ENCODE measurements at regions not wholly inside any gene's neighbourhood (a gene's known extent, or its start where the extent isn't known, plus 50 kb on each side); places are given as distances from the start of the nearest gene placed in this dataset.
"Not testable (repeated sequence)": the region's sequence is repeated elsewhere in the genome, so short reads cannot be mapped to it uniquely, and the experiment has no call there.

DNA sequence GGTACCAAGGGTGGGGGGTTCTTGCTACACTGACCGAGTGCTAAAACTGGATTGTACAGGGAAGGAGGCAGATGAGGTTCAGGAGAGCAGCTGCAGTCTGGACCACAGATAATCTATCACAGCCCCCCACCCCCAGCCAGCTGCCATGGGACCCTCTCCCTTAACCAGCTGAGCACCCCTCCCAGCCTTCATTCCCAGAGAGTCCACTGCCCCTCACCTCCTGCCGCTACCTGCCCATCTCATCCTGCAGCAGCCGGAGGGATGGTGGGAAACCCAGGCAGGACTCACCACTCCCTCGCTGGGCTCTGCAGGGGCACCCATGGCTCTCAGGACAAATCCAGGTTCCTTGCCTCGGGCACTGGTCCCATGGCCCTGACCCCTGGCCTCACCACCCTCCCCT is 66.7 kb downstream of the MRPL36 start:
- Histone ChIP-seq H3K4me2 (ENCODE audit: unreplicated experiment) (no peak overlapping the region), H3K9me3 (ENCODE audit: low read depth) (no peaks in the 10 kb centered on the region), H3K27me3 (replicated peaks; ENCODE audit: insufficient read depth) (no peaks in the 10 kb centered on the region; the same call in 1 of the 2 replicates), H3K9me2 (ENCODE audit: insufficient read depth) (no peaks in the 10 kb centered on the region), H3K4me1 (ENCODE audit: insufficient read depth) (no peaks in the 10 kb centered on the region), H3K9ac (no peak overlapping the region), H3K4me3 (no peak overlapping the region), H3F3A (ENCODE audit: insufficient read depth) (no peaks in the 10 kb centered on the region), H3K79me2 (ENCODE audit: insufficient read depth) (no peaks in the 10 kb centered on the region), H3K36me3 (ENCODE audit: low read depth) (no peaks in the 10 kb centered on the region), H2AFZ (no peak overlapping the region), H3K27ac (no peak overlapping the region), H4K20me1 (ENCODE audit: insufficient read depth) (no peaks in the 10 kb centered on the region)
- in situ Hi-C loops (cut with MboI), result no loop called here
- 49 to 51% methylated on average over 3 to 5 of the region's 5 CpGs for WGBS, 2 experiments (ENCODE audit: low coverage in 1 of 2, low lambda C conversion rate in 2 of 2, missing lambda C conversion rate in 2 of 2)
- TF ChIP-seq EZH2phosphoT487 (IDR thresholded peaks at IDR 0.05; ENCODE audit: insufficient read depth, low read depth) (no peak), EZH2 (IDR thresholded peaks at IDR 0.05; ENCODE audit: insufficient read depth, poor library complexity, severe bottlenecking) (no peak)
- DNase-seq, result no peak

DNA sequence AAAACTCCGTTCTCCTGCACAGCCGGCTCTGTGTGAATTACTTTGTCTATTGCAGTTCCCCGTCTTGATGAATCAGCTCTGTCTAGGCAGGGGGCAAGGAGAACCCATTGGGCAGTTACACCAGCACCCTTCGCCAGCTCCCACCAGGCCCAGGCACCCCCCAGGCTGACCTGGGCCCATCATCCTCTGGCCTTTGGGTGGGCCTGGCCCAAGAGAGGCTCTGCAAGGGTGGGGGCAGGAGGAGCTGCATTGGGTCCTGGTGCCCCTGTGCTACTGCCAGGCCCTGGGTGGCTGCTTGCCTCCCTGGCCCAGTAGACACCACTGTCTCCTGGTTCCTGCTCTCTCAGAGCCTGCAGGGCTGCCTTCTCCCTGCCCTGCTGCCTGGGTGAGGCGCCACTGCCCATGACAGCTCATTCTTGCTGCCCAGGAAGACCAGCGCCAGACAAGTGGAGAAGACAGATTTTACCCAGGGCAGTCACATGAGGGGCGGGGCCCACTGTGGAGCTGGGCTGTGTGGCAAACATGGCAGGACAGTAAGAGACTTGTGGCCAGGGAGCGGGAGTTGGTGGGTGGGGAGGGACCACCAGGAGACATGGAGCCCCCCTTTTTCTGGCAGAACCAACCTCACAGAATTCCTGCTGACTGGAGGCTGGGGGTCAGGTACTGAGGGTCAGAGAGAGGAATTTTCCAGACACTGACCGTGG is 67.2 kb downstream of the MRPL36 start:
- in situ Hi-C loops (cut with MboI), result no loop called here
- Histone ChIP-seq H3K9me2 (ENCODE audit: insufficient read depth) (no peaks in the 10 kb centered on the region), H3K4me1 (ENCODE audit: insufficient read depth) (no peaks in the 10 kb centered on the region), H3K4me3 (no peak overlapping the region), H2AFZ (no peak overlapping the region), H3K9ac (no peak overlapping the region), H3K9me3 (ENCODE audit: low read depth) (no peaks in the 10 kb centered on the region), H3K79me2 (ENCODE audit: insufficient read depth) (no peaks in the 10 kb centered on the region), H3K4me2 (ENCODE audit: unreplicated experiment) (no peak overlapping the region), H4K20me1 (ENCODE audit: insufficient read depth) (no peaks in the 10 kb centered on the region), H3F3A (ENCODE audit: insufficient read depth) (no peaks in the 10 kb centered on the region), H3K36me3 (ENCODE audit: low read depth) (no peaks in the 10 kb centered on the region), H3K27ac (no peak overlapping the region), H3K27me3 (replicated peaks; ENCODE audit: insufficient read depth) (no peaks in the 10 kb centered on the region; the same call in 1 of the 2 replicates)
- no peak for DNase-seq
- no peak for TF ChIP-seq EZH2phosphoT487 (IDR thresholded peaks at IDR 0.05; ENCODE audit: insufficient read depth, low read depth)
- TF ChIP-seq EZH2 (IDR thresholded peaks at IDR 0.05; ENCODE audit: insufficient read depth, poor library complexity, severe bottlenecking), result no peak
- 53 to 71% methylated on average over 9 of the region's 9 CpGs for WGBS, 2 experiments (ENCODE audit: low coverage in 1 of 2, low lambda C conversion rate in 2 of 2, missing lambda C conversion rate in 2 of 2)

DNA sequence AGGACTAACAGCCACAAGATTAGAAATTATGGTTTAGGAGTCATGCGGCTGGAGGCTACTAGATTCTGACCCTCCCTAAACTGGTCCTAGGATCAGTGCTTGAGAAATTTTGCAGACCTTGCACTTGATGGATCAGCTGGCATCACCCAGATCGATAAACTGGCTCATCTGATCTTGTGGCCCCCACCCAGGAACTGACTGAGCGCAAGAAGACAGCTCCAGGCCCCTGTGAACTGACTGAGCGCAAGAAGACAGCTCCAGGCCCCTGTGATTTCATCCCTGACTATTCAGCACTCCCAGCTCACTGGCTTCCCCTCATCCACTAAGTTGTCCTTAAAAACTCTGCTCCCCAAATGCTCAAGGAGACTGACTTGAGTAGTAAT is 67.8 kb downstream of the MRPL36 start:
- H3K9ac ChIP-seq; H3K9me3 ChIP-seq (ENCODE audit: low read depth); H3K9me2 ChIP-seq (ENCODE audit: insufficient read depth); H3K79me2 ChIP-seq (ENCODE audit: insufficient read depth); DNase-seq; in situ Hi-C loops (cut with MboI); H4K20me1 ChIP-seq (ENCODE audit: insufficient read depth); H3K36me3 ChIP-seq (ENCODE audit: low read depth); H3F3A ChIP-seq (ENCODE audit: insufficient read depth); H2AFZ ChIP-seq; H3K4me2 ChIP-seq (ENCODE audit: unreplicated experiment); H3K27me3 ChIP-seq (replicated peaks; ENCODE audit: insufficient read depth); H3K4me3 ChIP-seq; H3K4me1 ChIP-seq (ENCODE audit: insufficient read depth); H3K27ac ChIP-seq: not testable (repeated sequence)
- WGBS, 2 experiments (ENCODE audit: low coverage in 1 of 2, low lambda C conversion rate in 2 of 2, missing lambda C conversion rate in 2 of 2), result 37 to 51% methylated on average over 4 of the region's 4 CpGs

DNA sequence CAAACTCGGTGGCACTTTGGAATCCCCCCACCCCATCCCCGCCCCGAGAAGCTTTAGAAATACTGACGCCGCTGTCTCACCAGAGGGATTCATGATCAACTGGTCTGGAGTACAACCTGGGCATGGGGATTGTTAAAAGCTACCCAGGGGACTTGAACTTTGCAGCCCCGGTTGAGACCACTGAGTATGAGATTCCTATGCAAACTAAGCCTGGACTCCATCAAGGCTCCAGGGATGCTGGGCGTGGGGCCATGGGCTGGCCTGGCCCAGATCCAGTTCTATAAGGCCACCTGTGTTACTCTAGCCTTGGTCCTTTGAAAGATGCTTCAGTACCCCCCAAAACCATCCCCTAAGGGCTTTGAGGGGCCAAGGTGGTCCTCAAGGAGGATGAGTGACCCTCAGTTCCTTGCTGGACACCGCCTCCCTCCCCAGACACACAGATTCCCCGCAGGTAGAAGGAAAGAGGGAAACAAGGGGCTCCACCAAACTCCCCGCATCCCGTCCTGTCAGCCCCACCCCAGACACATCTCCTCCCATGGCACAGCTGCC is 68.5 kb downstream of the MRPL36 start:
- H3K36me3 ChIP-seq (ENCODE audit: low read depth), result no peaks in the 10 kb centered on the region
- H4K20me1 ChIP-seq (ENCODE audit: insufficient read depth), result no peaks in the 10 kb centered on the region
- H3K4me3 ChIP-seq, result no peak overlapping the region
- H3K4me1 ChIP-seq (ENCODE audit: insufficient read depth), result no peaks in the 10 kb centered on the region
- H3K9me3 ChIP-seq (ENCODE audit: low read depth), result no peaks in the 10 kb centered on the region
- H3K9ac ChIP-seq, result no peak overlapping the region
- H3F3A ChIP-seq (ENCODE audit: insufficient read depth), result no peaks in the 10 kb centered on the region
- H3K27ac ChIP-seq, result no peak overlapping the region
- H3K4me2 ChIP-seq (ENCODE audit: unreplicated experiment), result no peak overlapping the region
- no peaks in the 10 kb centered on the region for H3K9me2 ChIP-seq (ENCODE audit: insufficient read depth)
- no peak for DNase-seq
- TF ChIP-seq EZH2 (IDR thresholded peaks at IDR 0.05; ENCODE audit: insufficient read depth, poor library complexity, severe bottlenecking) (no peak), EZH2phosphoT487 (IDR thresholded peaks at IDR 0.05; ENCODE audit: insufficient read depth, low read depth) (no peak)
- H3K27me3 ChIP-seq (replicated peaks; ENCODE audit: insufficient read depth), result no peaks in the 10 kb centered on the region; the same call in 1 of the 2 replicates
- no peak overlapping the region for H2AFZ ChIP-seq
- in situ Hi-C loops (cut with MboI), result no loop called here
- H3K79me2 ChIP-seq (ENCODE audit: insufficient read depth), result no peaks in the 10 kb centered on the region
- WGBS, 2 experiments (ENCODE audit: low coverage in 1 of 2, low lambda C conversion rate in 2 of 2, missing lambda C conversion rate in 2 of 2), result 54 to 65% methylated on average over 9 to 11 of the region's 11 CpGs

Data from GM23248 (cell line).